MM.1S (cell line): ENCODE measurements at regions not wholly inside any gene's neighbourhood (a gene's known extent, or its start where the extent isn't known, plus 50 kb on each side); places are given as distances from the start of the nearest gene placed in this dataset.

Experiments used
- DNase-seq: peaks from one replicate; pipeline ENCODE4 v3.0.0-alpha.2; 2015
- H2AFZ ChIP-seq: fragments of 300-600 bp; sonication (generic); 2 replicates; pipeline ENCODE4 v1.6.0; 2016; ENCODE audit warnings: antibody characterized with exemption, low read length
- H3F3A ChIP-seq: fragments of 300-600 bp; sonication (generic); 2 replicates; pipeline ENCODE4 v1.6.1; 2016; ENCODE audit warnings: mild to moderate bottlenecking, antibody characterized with exemption, low read length, moderate library complexity, mixed read lengths; ENCODE audit not compliant: insufficient read depth
- H3K27ac ChIP-seq: fragments of 300-600 bp; sonication (generic); 2 replicates; pipeline ENCODE4 v1.5.1; 2016; ENCODE audit warnings: mild to moderate bottlenecking, low read length
- H3K27me3 ChIP-seq: fragments of 300-600 bp; sonication (generic); replicated peaks from 2 replicates; pipeline ENCODE4 v1.6.0; 2016; ENCODE audit warnings: low read length; ENCODE audit not compliant: insufficient read depth
- H3K36me3 ChIP-seq: fragments of 300-600 bp; sonication (generic); replicated peaks from 2 replicates; pipeline ENCODE4 v1.6.1; 2016; ENCODE audit warnings: mild to moderate bottlenecking, low read length, mixed read lengths; ENCODE audit not compliant: insufficient read depth
- H3K4me1 ChIP-seq: fragments of 300-600 bp; sonication (generic); 2 replicates; pipeline ENCODE4 v1.6.1; 2016; ENCODE audit warnings: low read length, mixed read lengths
- H3K4me2 ChIP-seq: fragments of 300-600 bp; sonication (generic); 2 replicates; pipeline ENCODE4 v1.6.0; 2016; ENCODE audit warnings: low read depth, low read length
- H3K4me3 ChIP-seq: fragments of 300-600 bp; sonication (generic); 2 replicates; pipeline ENCODE4 v1.5.1; 2016; ENCODE audit warnings: low read length, mixed read lengths
- H3K79me2 ChIP-seq: fragments of 300-600 bp; sonication (generic); 2 replicates; pipeline ENCODE4 v1.6.1; 2016; ENCODE audit warnings: mixed run types, low read length, mixed read lengths
- H3K9ac ChIP-seq: fragments of 300-600 bp; sonication (generic); 2 replicates; pipeline ENCODE4 v1.6.1; 2016; ENCODE audit warnings: low read length, mixed read lengths
- H3K9me2 ChIP-seq: fragments of 300-600 bp; sonication (generic); replicated peaks from 2 replicates; pipeline ENCODE4 v1.6.1; 2016; ENCODE audit warnings: mild to moderate bottlenecking, low read length, mixed read lengths; ENCODE audit not compliant: insufficient read depth
- H3K9me3 ChIP-seq: fragments of 300-600 bp; sonication (generic); replicated peaks from 2 replicates; pipeline ENCODE4 v1.6.1; 2016; ENCODE audit warnings: mild to moderate bottlenecking, low read length, mixed read lengths; ENCODE audit not compliant: insufficient read depth
- H4K20me1 ChIP-seq: fragments of 300-600 bp; sonication (generic); 2 replicates; pipeline ENCODE4 v1.6.1; 2016; ENCODE audit warnings: mild to moderate bottlenecking, low read length, moderate library complexity, mixed read lengths; ENCODE audit not compliant: insufficient read depth
- CTCF ChIP-seq: fragments of 300-600 bp; sonication (generic); IDR thresholded peaks from 2 replicates; pipeline ENCODE4 v1.5.1; 2016; ENCODE audit warnings: antibody characterized with exemption, low read length, mixed read lengths
- EZH2 ChIP-seq: fragments of 300-600 bp; sonication (generic); optimal IDR thresholded peaks from 2 replicates; pipeline ENCODE3; 2017; ENCODE audit warnings: low read depth, mild to moderate bottlenecking, antibody characterized with exemption, low read length, mixed read lengths
- EZH2phosphoT487 ChIP-seq: fragments of 300-600 bp; sonication (generic); IDR thresholded peaks from 2 replicates; pipeline ENCODE4 v1.6.1; 2018; ENCODE audit warnings: antibody characterized with exemption, low read length

GRCh38 chr10:78451592-78451991, 417.9 kb downstream of the RPS24 start:
- no peak overlapping the region for H3K4me2 ChIP-seq
- no peaks in the 10 kb centered on the region for H3K9me3 ChIP-seq
- H3K9ac ChIP-seq, result no peak overlapping the region
- H3K27ac ChIP-seq, result no peak overlapping the region
- H2AFZ ChIP-seq, result no peak overlapping the region
- no peaks in the 10 kb centered on the region for H3F3A ChIP-seq
- H3K4me1 ChIP-seq, result no peaks in the 10 kb centered on the region
- no peaks in the 10 kb centered on the region for H4K20me1 ChIP-seq
- no peak overlapping the region for H3K4me3 ChIP-seq
- no peaks in the 10 kb centered on the region for H3K9me2 ChIP-seq
- TF ChIP-seq CTCF, result no peak
- no peak for TF ChIP-seq EZH2
- TF ChIP-seq EZH2phosphoT487, result no peak
- no peaks in the 10 kb centered on the region for H3K36me3 ChIP-seq
- H3K79me2 ChIP-seq, result no peaks in the 10 kb centered on the region
- H3K27me3 ChIP-seq, result no peaks in the 10 kb centered on the region
- no peak for DNase-seq

GRCh38 chr10:78454123-78454645, 420.5 kb downstream of the RPS24 start:
- Histone ChIP-seq H3K27me3 (no peaks in the 10 kb centered on the region), H3K4me3 (no peak overlapping the region), H3K9me2 (no peaks in the 10 kb centered on the region), H3K9ac (no peak overlapping the region), H3K4me1 (no peaks in the 10 kb centered on the region), H3K27ac (no peak overlapping the region), H3K4me2 (no peak overlapping the region), H2AFZ (no peak overlapping the region), H3K79me2 (no peaks in the 10 kb centered on the region), H4K20me1 (no peaks in the 10 kb centered on the region), H3K36me3 (no peaks in the 10 kb centered on the region), H3F3A (no peaks in the 10 kb centered on the region), H3K9me3 (no peaks in the 10 kb centered on the region)
- no peak for DNase-seq
- TF ChIP-seq EZH2phosphoT487 (no peak), CTCF (no peak), EZH2 (no peak)

- no peak overlapping the region for H2AFZ ChIP-seq
- no peaks in the 10 kb centered on the region for H3K79me2 ChIP-seq
- H3K27ac ChIP-seq, result no peak overlapping the region
- no peak overlapping the region for H3K4me2 ChIP-seq
- DNase-seq, result no peak
- H3K4me1 ChIP-seq, result no peaks in the 10 kb centered on the region
- no peaks in the 10 kb centered on the region for H3K27me3 ChIP-seq
- no peaks in the 10 kb centered on the region for H3K9me2 ChIP-seq
- H3F3A ChIP-seq, result no peaks in the 10 kb centered on the region
- no peak overlapping the region for H3K4me3 ChIP-seq
- no peak overlapping the region for H3K9ac ChIP-seq
- no peaks in the 10 kb centered on the region for H3K36me3 ChIP-seq
- TF ChIP-seq EZH2 (no peak), CTCF (no peak), EZH2phosphoT487 (no peak)
- no peaks in the 10 kb centered on the region for H3K9me3 ChIP-seq
- H4K20me1 ChIP-seq, result no peaks in the 10 kb centered on the region
Measured at GRCh38 chr10:78455236-78455635, 421.6 kb downstream of the RPS24 start.
